Brain microvascular endothelial cell (primary cell): ENCODE measurements at regions not wholly inside any gene's neighbourhood (a gene's known extent, or its start where the extent isn't known, plus 50 kb on each side); places are given as distances from the start of the nearest gene placed in this dataset.
A peak's percentile ranks its signal among the peaks of the same experiment; 100 is the strongest.

Source experiments
- DNase-seq: peaks from one replicate; pipeline ENCODE4 v3.0.0-alpha.2; 2020
- H3K27ac ChIP-seq: fragments of 250-450 bp; sonication (Bioruptor Pico); 2 replicates; pipeline ENCODE4 v1.5.1; 2020; ENCODE audit warnings: mild to moderate bottlenecking, moderate library complexity
- H3K27me3 ChIP-seq: fragments of 250-450 bp; sonication (Bioruptor Pico); replicated peaks from 2 replicates; pipeline ENCODE4 v1.5.1; 2020; ENCODE audit warnings: mild to moderate bottlenecking
- H3K36me3 ChIP-seq: fragments of 250-450 bp; sonication (Bioruptor Pico); replicated peaks from 2 replicates; pipeline ENCODE4 v1.5.1; 2020; ENCODE audit warnings: mild to moderate bottlenecking
- H3K4me3 ChIP-seq: 2 replicates; pipeline ENCODE4 v1.5.1; 2011; ENCODE audit warnings: low read depth, mild to moderate bottlenecking, control low read depth, low read length, moderate library complexity
- in situ Hi-C: cut with HindIII; loops from 2 replicates; pipeline ENCODE4 v1.10.0; 2017; ENCODE audit warnings: low sequenced_read_pairs, low pct_ligation_motif_present
- TF ChIP-seq, protein P1 (sequence below): IDR thresholded peaks from 2 replicates; pipeline ENCODE4 v1.5.1; 2011; ENCODE audit warnings: low read depth, mild to moderate bottlenecking, moderate library complexity, low read length, control low read depth, inconsistent platforms; ENCODE audit errors: missing control alignments

DNA sequence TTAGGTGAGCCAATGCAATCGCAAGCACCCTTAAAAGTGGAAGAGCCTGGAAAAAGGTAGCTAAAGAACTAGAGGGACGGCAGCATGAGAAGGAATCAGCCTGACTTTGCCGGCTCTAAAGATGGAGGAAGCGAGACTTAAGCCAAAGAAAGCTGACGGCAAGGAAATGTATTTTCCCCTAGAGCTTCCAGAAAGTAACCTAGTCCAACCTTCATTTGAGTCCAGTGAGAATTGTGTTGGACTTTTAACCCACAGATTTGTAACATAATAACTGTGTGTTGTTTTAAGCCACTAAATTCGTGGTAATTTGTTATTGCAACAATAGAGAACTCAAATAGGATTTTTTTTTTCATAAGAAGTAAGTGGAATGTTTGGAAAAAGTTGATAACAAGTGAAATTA lies 212.7 kb upstream of the C1QTNF7 start:
- Histone ChIP-seq H3K4me3 (no peak overlapping the region), H3K27me3 (no peaks in the 10 kb centered on the region), H3K36me3 (no peaks in the 10 kb centered on the region), H3K27ac (no peak overlapping the region)
- in situ Hi-C loops: no loop called here
- TF ChIP-seq, protein P1, sequence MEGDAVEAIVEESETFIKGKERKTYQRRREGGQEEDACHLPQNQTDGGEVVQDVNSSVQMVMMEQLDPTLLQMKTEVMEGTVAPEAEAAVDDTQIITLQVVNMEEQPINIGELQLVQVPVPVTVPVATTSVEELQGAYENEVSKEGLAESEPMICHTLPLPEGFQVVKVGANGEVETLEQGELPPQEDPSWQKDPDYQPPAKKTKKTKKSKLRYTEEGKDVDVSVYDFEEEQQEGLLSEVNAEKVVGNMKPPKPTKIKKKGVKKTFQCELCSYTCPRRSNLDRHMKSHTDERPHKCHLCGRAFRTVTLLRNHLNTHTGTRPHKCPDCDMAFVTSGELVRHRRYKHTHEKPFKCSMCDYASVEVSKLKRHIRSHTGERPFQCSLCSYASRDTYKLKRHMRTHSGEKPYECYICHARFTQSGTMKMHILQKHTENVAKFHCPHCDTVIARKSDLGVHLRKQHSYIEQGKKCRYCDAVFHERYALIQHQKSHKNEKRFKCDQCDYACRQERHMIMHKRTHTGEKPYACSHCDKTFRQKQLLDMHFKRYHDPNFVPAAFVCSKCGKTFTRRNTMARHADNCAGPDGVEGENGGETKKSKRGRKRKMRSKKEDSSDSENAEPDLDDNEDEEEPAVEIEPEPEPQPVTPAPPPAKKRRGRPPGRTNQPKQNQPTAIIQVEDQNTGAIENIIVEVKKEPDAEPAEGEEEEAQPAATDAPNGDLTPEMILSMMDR: no peak
- no peak for DNase-seq

GRCh38 chr4:15226203-15226602 lies 201.6 kb upstream of the C1QTNF7 start:
- Histone ChIP-seq H3K27me3 (no peaks in the 10 kb centered on the region), H3K36me3 (no peaks in the 10 kb centered on the region), H3K4me3 (no peak overlapping the region), H3K27ac (no peak overlapping the region)
- in situ Hi-C loops: loop anchor here (25.0 kb wide), 1 partner anchor 236 kb away; the partner anchor contains the start of gene CC2D2A
- no peak for DNase-seq
- TF ChIP-seq, protein P1: no peak

DNA sequence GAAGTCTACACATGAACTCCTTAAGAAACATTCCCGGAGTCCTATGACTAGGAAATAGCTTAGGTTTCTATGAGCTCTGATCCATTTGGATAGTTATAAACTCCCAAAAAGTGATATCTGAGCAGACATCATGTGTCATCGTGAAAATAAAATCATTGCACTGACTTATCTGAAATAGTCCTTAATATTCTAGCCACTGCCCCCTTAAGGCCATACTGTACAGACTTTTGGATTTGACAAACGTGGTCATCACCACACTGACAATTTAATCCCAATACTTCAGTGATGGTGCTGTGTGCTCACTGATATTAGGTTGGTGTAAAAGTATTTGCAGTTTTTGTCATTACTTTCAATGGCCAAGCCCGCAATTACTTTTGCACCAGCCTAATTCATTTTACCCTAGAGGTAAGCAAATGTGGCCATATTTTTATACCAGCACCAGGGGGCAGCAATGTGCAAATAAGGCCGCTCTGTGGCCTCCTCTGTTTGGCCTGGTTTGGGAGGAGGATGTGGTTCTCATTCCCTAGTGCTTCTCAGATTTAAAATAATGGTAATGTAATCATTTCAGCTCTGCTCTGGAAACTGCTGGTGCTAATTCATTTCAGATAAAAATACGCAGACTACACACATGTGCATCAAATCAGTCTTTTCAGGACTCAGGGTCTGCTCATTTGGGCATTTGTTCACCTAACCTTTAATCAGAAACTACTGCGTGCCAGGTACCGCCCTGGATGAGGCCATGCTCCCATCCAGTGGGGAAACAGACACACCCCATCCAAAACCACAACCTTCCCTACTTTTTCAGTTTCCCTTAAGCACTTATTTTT lies 196.4 kb upstream of the C1QTNF7 start:
- Histone ChIP-seq H3K27ac (peak overlapping the region; percentile 97), H3K36me3 (no peaks in the 10 kb centered on the region), H3K27me3 (no peaks in the 10 kb centered on the region), H3K4me3 (no peak overlapping the region)
- in situ Hi-C loops: loop anchor here (25.0 kb wide), 1 partner anchor 231 kb away; the partner anchor contains the start of gene CC2D2A
- TF ChIP-seq, protein P1: peak; percentile 80
- DNase-seq: peak; percentile 91

DNA sequence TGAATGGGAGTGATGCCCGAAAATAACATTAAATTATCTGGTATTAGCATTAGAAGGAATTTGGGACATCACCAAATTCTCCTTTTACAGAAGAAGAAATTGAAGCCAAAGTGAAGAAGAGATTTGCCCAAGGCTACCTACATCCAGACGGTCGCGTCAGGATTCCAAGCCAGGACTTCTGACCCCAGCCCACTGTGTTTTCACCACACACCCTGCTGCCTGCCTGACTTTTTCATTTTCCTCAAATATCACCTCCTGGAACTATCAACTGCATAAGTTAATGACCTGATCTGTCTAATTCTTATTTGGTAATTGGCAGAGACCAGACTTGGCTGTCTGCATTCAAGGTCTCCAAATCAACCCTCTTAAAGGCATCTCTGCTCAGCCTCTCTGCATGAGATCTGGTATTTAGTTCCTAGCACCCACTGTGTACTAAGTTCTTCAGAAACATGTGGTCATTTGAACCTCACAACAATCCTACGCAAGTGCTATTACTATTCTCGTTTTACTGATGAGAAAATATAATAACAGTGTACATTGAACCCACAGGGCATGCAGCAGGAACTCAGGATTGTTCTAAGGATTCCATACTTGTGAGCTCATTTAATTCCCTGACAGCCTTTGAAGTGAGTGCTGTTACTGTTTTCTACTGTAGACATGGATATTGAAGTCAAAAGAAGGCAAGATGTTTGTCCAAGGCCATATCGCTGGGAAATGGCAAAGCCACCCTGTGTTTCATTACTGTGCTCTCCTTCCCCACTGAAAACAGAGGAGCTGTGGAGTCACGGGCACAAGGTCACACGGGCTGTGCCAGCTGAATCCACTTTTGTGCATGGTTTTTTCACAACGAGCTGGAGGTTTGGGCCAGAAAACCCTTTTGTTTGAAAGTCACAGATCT lies 195.2 kb upstream of the C1QTNF7 start:
- Histone ChIP-seq H3K27ac (peak overlapping the region; percentile 97), H3K27me3 (no peaks in the 10 kb centered on the region), H3K36me3 (no peaks in the 10 kb centered on the region), H3K4me3 (no peak overlapping the region)
- peak; percentile 91 for DNase-seq
- in situ Hi-C loops: loop anchor here (25.0 kb wide), 1 partner anchor 230 kb away; the partner anchor contains the start of gene CC2D2A
- TF ChIP-seq, protein P1: no peak

DNA sequence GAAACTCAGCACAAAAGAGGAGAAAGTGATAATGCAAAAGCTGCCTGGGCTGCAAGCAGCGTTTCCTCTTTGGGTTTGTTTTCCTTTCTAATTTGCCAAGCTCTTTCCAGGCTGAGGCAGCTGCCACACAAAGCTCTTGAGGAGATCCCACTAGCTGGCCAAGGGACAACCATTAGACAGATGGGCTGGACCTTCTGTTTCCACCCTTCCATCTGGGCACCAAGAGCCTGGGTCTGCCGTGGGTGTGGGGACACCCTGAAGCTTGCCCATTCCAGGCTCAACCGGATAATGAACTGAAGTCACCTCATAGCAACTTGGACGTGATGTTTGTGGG lies 194.6 kb upstream of the C1QTNF7 start:
- H3K4me3 ChIP-seq: no peak overlapping the region
- peak overlapping the region; percentile 97 for H3K27ac ChIP-seq
- in situ Hi-C loops: loop anchor here (25.0 kb wide), 1 partner anchor 229 kb away; the partner anchor contains the start of gene CC2D2A
- TF ChIP-seq, protein P1: no peak
- H3K27me3 ChIP-seq: no peaks in the 10 kb centered on the region
- DNase-seq: peak; percentile 18
- no peaks in the 10 kb centered on the region for H3K36me3 ChIP-seq
